ENCODE measurements at regions not wholly inside any gene's neighbourhood (a gene's known extent, or its start where the extent isn't known, plus 50 kb on each side); places are given as distances from the start of the nearest gene placed in this dataset.
"Not testable (repeated sequence)": the region's sequence is repeated elsewhere in the genome, so short reads cannot be mapped to it uniquely, and the experiment has no call there.

GRCh38 chr1:213622365-213623063 is 365.3 kb upstream of the PROX1 start:
- H3K27me3 Mint-ChIP-seq = no peaks in the 10 kb centered on the region

GRCh38 chr1:213623064-213623581 is 364.6 kb upstream of the PROX1 start:
- no peak for DNase-seq (ENCODE audit: low spot score, unreplicated experiment)
- Mint-ChIP-seq H3K9me3 (ENCODE audit: low read depth) (peaks cover 8% of the 10 kb centered on the region), H3K4me3 (ENCODE audit: low read depth) (no peak overlapping the region)

More at GRCh38 chr1:213622365-213623063, 365.3 kb upstream of the PROX1 start:
- Mint-ChIP-seq H3K4me1 (ENCODE audit: low read depth) (peaks cover 8% of the 10 kb centered on the region), H3K9me3 (ENCODE audit: low read depth) (peaks cover 5% of the 10 kb centered on the region), H3K27ac (no peak overlapping the region), H3K36me3 (ENCODE audit: insufficient read depth) (no peaks in the 10 kb centered on the region), H3K4me3 (ENCODE audit: low read depth) (no peak overlapping the region)
- DNase-seq (ENCODE audit: low spot score, unreplicated experiment) = no peak
- TF ChIP-seq CTCF (IDR thresholded peaks at IDR 0.05; ENCODE audit: unreplicated experiment) = no peak

GRCh38 chr1:213623862-213624261 is 363.9 kb upstream of the PROX1 start:
- no peak for TF ChIP-seq CTCF (IDR thresholded peaks at IDR 0.05; ENCODE audit: unreplicated experiment)
- Mint-ChIP-seq H3K27me3 (no peaks in the 10 kb centered on the region), H3K27ac (no peak overlapping the region)

More at GRCh38 chr1:213623064-213623581, 364.6 kb upstream of the PROX1 start:
- H3K36me3 Mint-ChIP-seq (ENCODE audit: insufficient read depth) = no peaks in the 10 kb centered on the region
- H3K27me3 Mint-ChIP-seq = no peaks in the 10 kb centered on the region
- H3K4me1 Mint-ChIP-seq (ENCODE audit: low read depth) = peaks cover 8% of the 10 kb centered on the region
- H3K27ac Mint-ChIP-seq = no peak overlapping the region
- TF ChIP-seq CTCF (IDR thresholded peaks at IDR 0.05; ENCODE audit: unreplicated experiment) = no peak

GRCh38 chr1:213636778-213637177 is 351.0 kb upstream of the PROX1 start:
- not testable (repeated sequence) for H3K4me1 Mint-ChIP-seq (ENCODE audit: low read depth)

More at GRCh38 chr1:213623862-213624261, 363.9 kb upstream of the PROX1 start:
- DNase-seq (ENCODE audit: low spot score, unreplicated experiment) = no peak
- Mint-ChIP-seq H3K36me3 (ENCODE audit: insufficient read depth) (no peaks in the 10 kb centered on the region), H3K9me3 (ENCODE audit: low read depth) (peaks cover 12% of the 10 kb centered on the region), H3K4me3 (ENCODE audit: low read depth) (no peak overlapping the region), H3K4me1 (ENCODE audit: low read depth) (peaks cover 8% of the 10 kb centered on the region)

GRCh38 chr1:213641312-213641711 is 346.5 kb upstream of the PROX1 start:
- no peak for DNase-seq (ENCODE audit: low spot score, unreplicated experiment)
- peaks cover 6% of the 10 kb centered on the region for H3K4me1 Mint-ChIP-seq (ENCODE audit: low read depth)
- peaks cover 10% of the 10 kb centered on the region for H3K9me3 Mint-ChIP-seq (ENCODE audit: low read depth)
- no peak overlapping the region for H3K4me3 Mint-ChIP-seq (ENCODE audit: low read depth)
- no peak for TF ChIP-seq CTCF (IDR thresholded peaks at IDR 0.05; ENCODE audit: unreplicated experiment)
- no peaks in the 10 kb centered on the region for H3K36me3 Mint-ChIP-seq (ENCODE audit: insufficient read depth)
- no peak overlapping the region for H3K27ac Mint-ChIP-seq
- H3K27me3 Mint-ChIP-seq = peaks cover 3% of the 10 kb centered on the region

More at GRCh38 chr1:213636778-213637177, 351.0 kb upstream of the PROX1 start:
- not testable (repeated sequence) for H3K27ac Mint-ChIP-seq; H3K36me3 Mint-ChIP-seq (ENCODE audit: insufficient read depth); DNase-seq (ENCODE audit: low spot score, unreplicated experiment); H3K4me3 Mint-ChIP-seq (ENCODE audit: low read depth); H3K27me3 Mint-ChIP-seq
- H3K9me3 Mint-ChIP-seq (ENCODE audit: low read depth) = peaks cover 31% of the 10 kb centered on the region

- Mint-ChIP-seq H3K27ac (no peak overlapping the region), H3K9me3 (ENCODE audit: low read depth) (peaks cover 4% of the 10 kb centered on the region), H3K36me3 (ENCODE audit: insufficient read depth) (no peaks in the 10 kb centered on the region)
Measured at GRCh38 chr1:213643360-213643759, 344.4 kb upstream of the PROX1 start.

More at GRCh38 chr1:213643360-213643759, 344.4 kb upstream of the PROX1 start:
- H3K4me3 Mint-ChIP-seq (ENCODE audit: low read depth) = no peak overlapping the region
- peaks cover 3% of the 10 kb centered on the region for H3K27me3 Mint-ChIP-seq
- peaks cover 6% of the 10 kb centered on the region for H3K4me1 Mint-ChIP-seq (ENCODE audit: low read depth)
- DNase-seq (ENCODE audit: low spot score, unreplicated experiment) = no peak
- no peak for TF ChIP-seq CTCF (IDR thresholded peaks at IDR 0.05; ENCODE audit: unreplicated experiment)

Data from progenitor cell of endocrine pancreas (in vitro differentiated cells).